Endothelial cell of umbilical vein (primary cell): ENCODE measurements at regions not wholly inside any gene's neighbourhood (a gene's known extent, or its start where the extent isn't known, plus 50 kb on each side); places are given as distances from the start of the nearest gene placed in this dataset.

ENCODE experiments used
- EZH2 ChIP-seq: IDR thresholded peaks from 2 replicates; pipeline ENCODE4 v1.6.1; 2012; ENCODE audit warnings: borderline replicate concordance, low read depth, mild to moderate bottlenecking, moderate library complexity, low read length, inconsistent platforms; ENCODE audit not compliant: severe bottlenecking
- FOS ChIP-seq: IDR thresholded peaks from 2 replicates; pipeline ENCODE4 v1.6.1; 2011; ENCODE audit warnings: mild to moderate bottlenecking, low read length, moderate library complexity, borderline replicate concordance; ENCODE audit not compliant: insufficient read depth
- JUN ChIP-seq: IDR thresholded peaks from 2 replicates; pipeline ENCODE4 v1.6.1; 2011; ENCODE audit warnings: borderline replicate concordance, low read depth; ENCODE audit not compliant: insufficient read length, insufficient read depth
- MYC ChIP-seq: IDR thresholded peaks from one replicate; pipeline ENCODE4 v1.6.1; 2011; ENCODE audit warnings: mild to moderate bottlenecking, low read depth, low read length
- POLR2A ChIP-seq: IDR thresholded peaks from 2 replicates; pipeline ENCODE4 v1.6.1; 2012; ENCODE audit warnings: low read depth, mild to moderate bottlenecking, control low read depth, low read length
- POLR2AphosphoS5 ChIP-seq: IDR thresholded peaks from 2 replicates; pipeline ENCODE4 v1.6.1; 2012; ENCODE audit warnings: low read depth, mild to moderate bottlenecking, control low read depth, low read length, moderate library complexity; ENCODE audit not compliant: insufficient read depth
- TF ChIP-seq, protein P1 (sequence below), 2 donors: IDR thresholded peaks; 1 replicate in 1 of 2; 2 replicates in 1 of 2; pipeline ENCODE4 v1.5.1; 2011; ENCODE audit warnings: low read length in 2 of 2, mild to moderate bottlenecking in 2 of 2, moderate library complexity in 2 of 2, control low read depth in 1 of 2, inconsistent platforms in 1 of 2, low read depth in 1 of 2; ENCODE audit not compliant: insufficient read depth in 1 of 2; ENCODE audit errors: extremely low read depth in 1 of 2
- TF ChIP-seq, protein P2 (sequence below): IDR thresholded peaks from 2 replicates; pipeline ENCODE4 v1.6.1; 2011; ENCODE audit not compliant: insufficient read depth, insufficient read length

DNA sequence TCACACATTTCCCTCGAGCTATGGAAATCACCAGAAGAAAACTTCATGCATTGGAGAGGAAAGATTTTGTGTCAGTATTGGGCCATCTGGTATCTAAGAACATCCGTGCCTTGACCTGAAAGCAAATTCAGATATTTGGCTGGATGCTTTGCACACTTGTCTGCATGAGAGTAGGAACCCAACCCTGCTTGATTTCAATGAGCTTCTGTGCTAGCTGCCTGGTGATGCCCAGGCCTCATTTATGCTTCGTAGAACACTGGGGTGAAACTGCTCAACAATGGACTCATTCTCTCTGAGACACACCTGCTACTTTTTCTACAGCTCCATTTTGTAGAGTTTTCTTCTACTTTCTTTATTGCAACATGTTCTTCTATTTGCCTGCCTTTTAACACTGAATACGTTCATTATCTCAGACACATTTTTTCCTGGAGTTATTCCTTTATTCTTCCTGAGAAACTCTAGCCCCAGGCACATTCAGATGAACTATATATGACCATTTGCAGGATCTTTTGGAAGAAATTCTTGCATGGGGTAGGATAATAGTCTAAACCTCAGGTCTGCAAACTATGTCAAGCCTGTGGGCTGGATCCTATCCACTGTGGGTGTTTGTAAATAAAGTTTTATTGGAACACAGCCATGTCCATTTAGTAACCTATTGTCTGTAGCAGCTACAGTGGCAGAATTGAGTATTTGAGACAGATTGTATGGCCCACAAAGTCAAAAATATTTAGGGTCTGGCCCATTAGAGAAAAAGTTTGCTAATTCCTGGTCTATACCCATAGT lies 83.8 kb upstream of the CLCN4 start:
- TF ChIP-seq POLR2AphosphoS5: no peak
- TF ChIP-seq, protein P1, sequence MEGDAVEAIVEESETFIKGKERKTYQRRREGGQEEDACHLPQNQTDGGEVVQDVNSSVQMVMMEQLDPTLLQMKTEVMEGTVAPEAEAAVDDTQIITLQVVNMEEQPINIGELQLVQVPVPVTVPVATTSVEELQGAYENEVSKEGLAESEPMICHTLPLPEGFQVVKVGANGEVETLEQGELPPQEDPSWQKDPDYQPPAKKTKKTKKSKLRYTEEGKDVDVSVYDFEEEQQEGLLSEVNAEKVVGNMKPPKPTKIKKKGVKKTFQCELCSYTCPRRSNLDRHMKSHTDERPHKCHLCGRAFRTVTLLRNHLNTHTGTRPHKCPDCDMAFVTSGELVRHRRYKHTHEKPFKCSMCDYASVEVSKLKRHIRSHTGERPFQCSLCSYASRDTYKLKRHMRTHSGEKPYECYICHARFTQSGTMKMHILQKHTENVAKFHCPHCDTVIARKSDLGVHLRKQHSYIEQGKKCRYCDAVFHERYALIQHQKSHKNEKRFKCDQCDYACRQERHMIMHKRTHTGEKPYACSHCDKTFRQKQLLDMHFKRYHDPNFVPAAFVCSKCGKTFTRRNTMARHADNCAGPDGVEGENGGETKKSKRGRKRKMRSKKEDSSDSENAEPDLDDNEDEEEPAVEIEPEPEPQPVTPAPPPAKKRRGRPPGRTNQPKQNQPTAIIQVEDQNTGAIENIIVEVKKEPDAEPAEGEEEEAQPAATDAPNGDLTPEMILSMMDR (IDR thresholded peaks at IDR 0.05; ENCODE audit: extremely low read depth in 1 of 2, insufficient read depth in 1 of 2, low read depth in 1 of 2, low read length in 2 of 2): no peak
- TF ChIP-seq JUN: no peak
- TF ChIP-seq POLR2A: no peak
- TF ChIP-seq, protein P2, sequence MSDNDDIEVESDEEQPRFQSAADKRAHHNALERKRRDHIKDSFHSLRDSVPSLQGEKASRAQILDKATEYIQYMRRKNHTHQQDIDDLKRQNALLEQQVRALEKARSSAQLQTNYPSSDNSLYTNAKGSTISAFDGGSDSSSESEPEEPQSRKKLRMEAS: no peak
- TF ChIP-seq MYC: no peak
- TF ChIP-seq FOS: no peak
- TF ChIP-seq EZH2: no peak
